ENCODE measurements at regions not wholly inside any gene's neighbourhood (a gene's known extent, or its start where the extent isn't known, plus 50 kb on each side); places are given as distances from the start of the nearest gene placed in this dataset.

DNA sequence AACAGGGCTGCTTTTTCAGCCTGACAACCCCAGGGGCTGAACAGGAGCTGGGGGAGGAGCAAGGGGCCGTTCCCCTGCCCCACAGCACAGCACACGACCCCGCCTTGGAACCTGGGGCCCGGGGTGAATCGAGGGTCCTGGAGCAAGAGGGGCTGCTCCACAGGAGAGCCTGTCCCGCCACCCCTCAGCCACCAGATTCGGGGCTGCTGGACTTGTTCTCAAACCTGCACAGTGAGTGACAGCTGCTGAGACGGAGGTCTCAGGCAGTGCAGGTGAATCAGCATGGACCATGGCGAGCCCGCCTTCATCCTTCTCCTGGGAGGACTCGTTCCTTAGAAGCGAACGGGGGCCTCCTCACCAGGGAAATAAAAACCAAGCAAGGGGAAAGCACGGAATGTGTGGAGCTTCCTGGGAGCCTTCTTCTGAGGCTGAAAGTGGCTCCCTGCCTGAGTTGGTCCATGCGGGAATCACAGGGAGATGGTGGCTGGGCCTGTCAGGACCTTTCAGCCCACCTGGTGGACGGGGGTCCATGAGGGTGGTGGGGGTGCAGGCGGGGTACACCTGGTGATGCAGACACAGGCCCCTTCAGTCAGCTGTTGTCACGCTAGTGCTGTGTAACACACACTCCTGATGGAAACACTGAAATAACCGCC is 125.4 kb downstream of the SIK1 start:
- no peak for DNase-seq

DNA sequence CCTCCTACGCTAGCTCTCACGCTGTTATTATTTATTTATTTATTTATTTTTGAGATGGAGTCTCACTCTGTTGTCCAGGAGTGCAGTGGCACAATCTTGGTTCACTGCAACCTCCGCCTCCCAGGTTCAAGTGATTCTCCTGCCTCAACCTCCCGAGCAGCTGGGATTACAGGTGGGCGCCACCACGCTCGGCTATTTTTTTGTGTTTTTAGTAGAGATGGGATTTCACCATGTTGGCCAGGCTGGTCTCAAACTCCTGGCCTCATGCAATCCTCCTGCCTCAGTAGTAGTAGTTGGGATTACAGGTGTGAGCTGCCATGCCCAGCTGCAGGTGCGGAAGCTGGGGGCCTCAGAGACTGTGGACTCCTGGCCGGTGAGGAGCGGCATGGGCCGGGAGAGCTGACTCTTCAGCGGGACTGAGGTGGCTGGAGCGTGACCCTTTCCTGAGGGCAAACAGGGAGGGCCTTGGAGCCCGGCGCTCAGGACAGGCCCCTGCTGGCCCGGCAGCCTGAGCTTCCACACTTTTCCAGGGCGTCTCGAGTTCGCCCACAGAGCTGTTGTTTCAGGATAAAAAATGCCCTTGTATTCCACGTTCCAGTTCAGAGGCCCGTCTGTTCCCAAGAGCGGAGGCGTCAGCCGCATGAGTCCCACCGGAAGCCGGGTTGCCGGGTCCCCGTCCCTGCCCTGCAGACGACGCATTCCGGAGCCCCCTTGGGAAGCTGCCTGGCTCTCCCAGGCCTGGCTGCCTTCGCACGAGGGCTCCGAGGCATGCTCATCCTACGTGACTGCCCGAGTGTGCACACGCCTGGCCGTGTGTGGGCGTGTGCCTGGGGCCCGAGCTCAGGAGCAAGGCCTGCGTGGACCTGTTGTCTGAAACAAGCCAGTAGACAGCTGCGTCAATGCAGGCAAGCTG is 126.2 kb downstream of the SIK1 start:
- no peak for DNase-seq

DNA sequence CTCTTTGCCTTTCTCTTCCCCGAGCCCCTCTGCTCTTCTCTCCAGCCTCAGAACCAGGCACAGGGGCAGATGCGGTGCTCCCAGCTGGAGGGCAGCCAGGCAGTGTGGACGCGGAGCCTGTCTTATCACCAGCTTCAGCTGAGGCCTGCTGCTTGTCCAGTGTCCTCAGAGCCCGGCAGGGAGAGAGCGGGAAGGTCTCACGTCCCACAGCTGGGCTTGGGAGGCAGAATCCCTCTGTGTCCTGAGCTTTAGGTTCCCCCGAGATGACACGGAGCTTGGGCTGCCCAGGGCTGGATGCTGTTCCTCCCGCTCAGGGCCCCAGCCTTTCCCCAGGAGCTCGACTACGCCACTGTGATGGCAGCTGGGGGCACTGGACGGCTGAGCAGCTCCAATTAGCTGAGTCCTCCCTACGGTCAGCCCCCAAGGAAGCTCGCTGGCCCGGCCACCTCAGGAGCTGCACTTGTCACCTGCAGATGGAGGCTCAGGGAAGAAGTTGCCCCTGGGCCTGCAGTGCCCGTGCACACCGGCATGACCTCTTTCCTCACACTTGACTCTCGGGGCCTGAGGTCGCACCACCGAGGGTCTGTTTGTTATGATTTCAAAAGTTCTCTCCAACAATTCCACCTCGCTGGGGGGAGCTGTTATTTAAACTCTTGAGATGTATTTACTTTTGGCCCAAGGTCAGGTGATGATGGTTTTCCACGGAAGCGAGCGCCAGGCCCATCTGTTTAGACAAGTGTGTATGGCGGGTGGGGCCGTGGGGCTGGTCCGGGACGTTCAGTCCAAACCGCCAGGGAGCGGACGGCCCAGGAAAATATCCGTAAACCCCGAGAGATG is 127.3 kb downstream of the SIK1 start:
- DNase-seq, result no peak

- no peak for DNase-seq
Measured at GRCh38 chr21:43298546-43299440, 128.1 kb downstream of the SIK1 start.

- no peak for DNase-seq
Measured at GRCh38 chr21:43297989-43298388, 128.9 kb downstream of the SIK1 start.

DNA sequence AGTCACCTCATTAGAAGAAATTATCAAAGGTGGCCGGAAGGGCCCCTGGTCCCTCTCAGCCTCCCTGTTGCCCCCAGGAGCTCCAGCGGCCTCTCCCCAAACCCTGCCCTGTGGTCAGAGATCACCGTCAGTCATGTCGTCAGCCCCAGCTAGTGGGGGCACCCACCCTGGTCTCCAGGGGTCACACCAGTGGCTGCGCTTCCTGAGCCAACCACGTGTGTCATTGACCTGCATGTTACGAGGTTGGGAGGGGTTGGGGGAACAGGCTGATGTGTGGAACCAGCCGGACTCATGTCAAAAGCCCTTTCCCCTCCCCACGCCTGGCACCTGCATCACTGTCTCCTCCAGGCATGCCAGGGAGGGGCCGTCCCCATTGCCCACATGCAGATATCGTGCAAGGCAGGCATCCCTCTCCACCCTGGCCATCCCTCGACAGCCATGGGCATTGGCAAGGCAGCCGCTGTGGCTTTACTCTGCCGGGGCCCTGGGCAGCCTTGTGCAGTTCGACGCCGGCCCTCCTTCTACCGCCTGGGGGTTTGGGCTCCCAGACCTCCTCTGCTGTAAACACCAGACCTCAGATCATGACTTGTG is 128.7 kb downstream of the CRYAA start:
- DNase-seq, result no peak

DNA sequence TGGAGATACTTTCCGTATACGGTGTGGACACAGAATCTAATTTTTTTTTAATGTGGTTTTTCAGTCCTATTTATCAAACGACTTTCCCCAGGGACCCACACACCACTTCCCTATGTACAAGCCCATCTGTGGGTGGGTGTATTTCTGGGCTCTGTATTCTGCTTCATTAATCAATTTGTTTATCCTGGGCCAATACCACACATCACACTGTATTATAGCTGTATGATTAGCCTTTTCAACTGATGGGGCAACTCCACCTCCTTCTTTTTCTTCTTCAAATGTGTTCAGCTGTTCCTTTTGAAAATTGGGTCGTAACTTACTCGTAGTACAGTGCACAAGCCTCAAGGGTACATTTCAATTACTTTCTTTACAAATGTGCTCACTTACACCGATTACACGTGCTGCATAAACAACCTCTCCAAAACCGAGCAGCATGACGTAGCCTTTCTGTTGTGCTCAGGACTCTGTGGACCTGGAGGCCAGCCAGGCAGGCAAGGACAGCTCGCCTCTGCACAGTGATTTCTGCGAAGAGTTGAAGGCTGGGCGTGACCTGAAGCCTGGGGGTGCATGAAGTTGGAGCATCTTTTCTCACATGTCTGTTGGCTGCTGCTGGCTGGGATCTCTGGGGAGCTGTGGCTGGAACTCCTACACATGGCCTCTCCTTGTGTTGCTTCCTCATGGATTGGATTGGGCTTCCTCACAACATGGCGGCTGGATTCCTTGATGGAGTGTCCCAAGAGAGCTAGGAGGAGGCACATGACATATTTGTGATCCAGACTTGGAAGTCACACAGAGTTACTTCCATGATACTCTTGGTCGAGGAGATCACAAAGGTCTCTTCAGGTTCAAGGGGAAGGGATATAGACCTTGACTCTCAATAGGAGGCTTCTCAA is 126.5 kb downstream of the CRYAA start:
- DNase-seq, result no peak

DNA sequence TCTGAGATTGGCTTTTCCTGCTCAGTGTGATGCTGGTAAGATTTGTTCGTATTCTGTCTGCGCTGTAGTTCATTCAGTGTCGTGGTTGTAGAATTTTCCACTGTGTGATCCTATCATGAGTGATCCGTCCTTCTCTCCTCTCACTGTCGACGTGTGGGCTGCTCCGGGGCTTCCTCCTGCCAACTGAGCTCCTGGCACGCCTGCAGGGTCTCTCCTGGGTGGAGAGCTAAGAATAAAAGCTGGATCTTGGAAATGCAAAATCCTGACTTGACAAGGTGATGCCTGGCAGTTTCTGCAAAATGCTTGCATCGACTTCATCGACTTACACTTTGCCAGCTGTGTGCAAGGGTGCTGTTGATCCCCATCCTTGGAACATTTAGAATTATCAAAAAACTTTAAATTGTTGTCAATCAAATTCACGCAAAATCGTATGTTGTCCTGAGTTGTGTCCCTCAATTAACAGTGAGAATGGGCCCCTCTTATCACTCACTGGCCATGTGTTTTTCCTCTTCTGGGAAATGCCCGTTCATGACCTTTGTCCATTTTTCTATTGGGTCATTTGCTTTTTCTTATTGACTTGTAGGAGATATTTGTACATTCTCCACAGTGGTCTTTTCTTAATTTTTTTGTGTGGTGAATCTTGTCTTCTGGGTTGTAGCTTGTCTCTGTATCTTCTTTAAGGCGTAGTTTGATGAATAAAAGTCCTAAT is 125.5 kb downstream of the CRYAA start:
- no peak for DNase-seq

GRCh38 chr21:43292866-43293142 is 124.0 kb downstream of the CRYAA start:
- no peak for DNase-seq

GRCh38 chr21:43292041-43292865 is 123.4 kb downstream of the CRYAA start:
- DNase-seq, result no peak

DNA sequence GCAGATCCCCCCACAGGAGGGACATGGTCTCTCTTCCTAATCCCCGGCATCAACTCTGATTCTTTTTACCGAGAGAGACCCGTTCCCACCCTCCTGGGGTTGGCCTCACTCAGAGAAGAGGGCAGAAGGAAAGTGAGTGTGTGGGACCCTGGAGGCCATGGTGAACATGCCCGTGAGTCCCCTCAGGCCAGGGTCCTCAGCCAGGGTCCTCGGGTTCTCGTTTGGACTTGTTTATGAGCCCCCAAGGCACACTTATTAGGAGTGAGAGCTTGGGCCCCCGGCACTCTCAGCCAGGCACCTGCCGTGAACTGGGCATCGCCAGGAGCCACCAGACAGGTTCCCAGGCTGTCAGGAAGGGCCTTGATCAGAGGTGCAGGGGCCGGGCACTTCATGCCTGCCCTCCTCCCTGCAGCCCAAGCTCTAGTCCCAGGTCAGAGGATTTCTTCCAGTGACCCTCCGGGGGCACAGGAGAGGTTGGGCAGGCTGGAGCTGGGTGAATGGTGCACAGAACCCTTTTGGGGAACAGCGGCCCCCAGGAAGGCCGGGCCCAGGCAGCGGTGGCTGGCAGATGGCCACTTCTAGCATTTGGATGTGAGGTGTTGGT is 122.6 kb downstream of the CRYAA start:
- DNase-seq, result no peak

DNA sequence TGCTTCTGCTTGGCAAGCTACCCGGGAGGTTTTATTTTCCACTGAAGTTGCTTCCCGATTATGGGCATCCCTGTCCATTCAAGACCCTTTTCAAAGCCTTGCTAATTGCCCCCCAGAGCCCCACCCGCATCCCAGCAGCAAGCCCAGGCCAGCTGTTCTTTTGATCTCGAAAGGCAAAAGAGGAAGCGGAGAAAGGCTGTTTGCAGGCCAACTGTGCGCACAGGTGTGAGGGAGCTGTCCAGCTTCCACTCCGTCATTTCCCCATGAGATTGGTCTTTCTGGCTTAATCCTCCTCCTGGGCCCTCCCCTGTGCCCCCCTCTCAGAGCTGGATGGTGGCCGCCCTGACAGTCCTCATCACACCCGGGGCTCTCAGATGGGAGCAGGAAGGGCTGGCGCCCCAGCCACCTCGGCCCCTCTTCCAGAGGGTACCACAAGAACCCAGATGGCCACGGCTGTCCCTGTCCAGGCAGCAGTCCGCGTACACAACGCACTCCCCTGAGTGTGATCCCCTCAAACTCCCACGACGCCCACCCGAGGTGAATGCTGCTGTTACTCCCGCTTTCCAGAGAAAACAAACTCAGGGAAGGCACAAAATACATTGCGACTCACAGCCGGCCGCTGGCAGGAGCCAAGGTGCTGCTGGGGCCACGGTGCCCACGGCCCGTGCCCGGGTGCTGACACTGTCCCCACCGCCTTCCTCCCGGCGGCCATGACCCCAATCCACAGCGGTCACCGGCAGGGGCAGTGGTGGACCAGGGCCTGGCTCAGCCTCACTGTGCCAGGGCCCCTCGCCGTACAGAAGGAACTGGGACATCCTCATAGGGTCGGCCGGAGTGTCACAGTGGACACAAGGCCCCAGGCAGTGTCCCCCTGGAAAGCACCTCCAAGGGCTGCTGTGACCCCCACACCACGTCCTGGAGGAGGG is 121.9 kb downstream of the CRYAA start:
- DNase-seq, result no peak

GRCh38 chr21:43289966-43290365 is 121.2 kb downstream of the CRYAA start:
- no peak for DNase-seq

DNA sequence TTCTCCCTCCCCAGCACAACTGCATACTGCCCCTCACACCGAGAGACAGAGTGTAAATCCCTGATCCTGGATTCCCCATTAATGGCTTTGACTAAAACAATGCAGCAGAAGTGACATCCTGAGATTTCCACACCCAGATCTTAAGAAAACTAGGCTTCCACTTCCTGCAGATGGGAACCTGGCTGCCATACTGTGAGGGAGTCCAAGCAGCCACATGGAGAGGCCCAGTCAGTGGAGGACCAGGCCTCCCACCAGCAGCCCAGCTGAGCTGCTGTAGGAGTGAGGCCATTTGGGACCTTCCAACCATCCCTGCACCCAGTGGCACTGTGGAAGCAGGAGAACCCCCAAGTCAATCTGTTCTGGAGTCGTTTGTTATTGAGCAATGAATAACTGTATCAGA is 120.6 kb downstream of the CRYAA start:
- no peak for DNase-seq

DNA sequence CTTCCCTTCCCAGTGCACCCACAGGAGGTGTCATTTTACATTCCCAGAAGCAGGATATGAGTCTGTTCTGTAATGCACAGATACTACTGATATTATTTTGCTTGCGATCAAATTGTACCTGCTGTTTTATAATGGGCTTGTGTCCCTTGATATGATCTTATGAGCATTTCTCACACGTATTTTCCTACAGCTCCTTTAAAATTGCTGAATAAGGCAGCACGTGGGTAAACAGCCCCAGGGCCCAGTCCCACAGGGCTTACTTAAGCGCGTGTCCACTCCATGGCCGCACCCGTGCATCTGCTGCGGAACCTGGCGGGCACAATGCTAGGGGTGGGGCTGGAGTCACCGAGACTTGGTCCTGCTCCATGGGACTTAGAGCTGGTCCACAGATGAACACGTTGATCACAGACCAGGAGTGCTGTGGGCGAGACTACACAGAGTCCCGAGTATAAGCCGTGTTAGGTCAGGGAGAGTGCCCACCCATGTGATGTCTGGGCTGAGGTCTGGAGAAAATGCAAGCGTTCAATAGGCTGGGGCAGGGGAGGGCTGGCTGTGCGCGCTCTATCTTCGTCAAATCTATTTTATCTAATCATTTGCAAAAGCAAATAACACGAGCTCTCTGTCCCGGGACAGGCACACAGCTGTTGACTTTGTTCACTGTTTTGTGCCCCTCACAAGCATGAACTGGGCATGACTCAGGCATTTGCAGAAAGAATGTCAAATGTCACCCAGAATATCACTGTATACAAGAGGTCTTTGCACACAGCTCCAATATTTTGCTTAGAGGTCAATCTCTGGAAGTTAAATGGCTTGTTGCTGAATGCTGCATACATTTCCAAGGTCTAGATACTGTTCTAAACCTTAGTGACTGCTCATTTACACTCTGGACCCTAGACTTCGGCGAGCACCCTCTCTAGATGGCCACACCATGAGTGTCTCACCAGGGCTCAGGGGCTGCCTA is 119.3 kb downstream of the CRYAA start:
- DNase-seq, result no peak

GRCh38 chr21:43287111-43287760 is 118.4 kb downstream of the CRYAA start:
- no peak for DNase-seq
